ENCODE measurements at regions not wholly inside any gene's neighbourhood (a gene's known extent, or its start where the extent isn't known, plus 50 kb on each side); places are given as distances from the start of the nearest gene placed in this dataset.

DNA sequence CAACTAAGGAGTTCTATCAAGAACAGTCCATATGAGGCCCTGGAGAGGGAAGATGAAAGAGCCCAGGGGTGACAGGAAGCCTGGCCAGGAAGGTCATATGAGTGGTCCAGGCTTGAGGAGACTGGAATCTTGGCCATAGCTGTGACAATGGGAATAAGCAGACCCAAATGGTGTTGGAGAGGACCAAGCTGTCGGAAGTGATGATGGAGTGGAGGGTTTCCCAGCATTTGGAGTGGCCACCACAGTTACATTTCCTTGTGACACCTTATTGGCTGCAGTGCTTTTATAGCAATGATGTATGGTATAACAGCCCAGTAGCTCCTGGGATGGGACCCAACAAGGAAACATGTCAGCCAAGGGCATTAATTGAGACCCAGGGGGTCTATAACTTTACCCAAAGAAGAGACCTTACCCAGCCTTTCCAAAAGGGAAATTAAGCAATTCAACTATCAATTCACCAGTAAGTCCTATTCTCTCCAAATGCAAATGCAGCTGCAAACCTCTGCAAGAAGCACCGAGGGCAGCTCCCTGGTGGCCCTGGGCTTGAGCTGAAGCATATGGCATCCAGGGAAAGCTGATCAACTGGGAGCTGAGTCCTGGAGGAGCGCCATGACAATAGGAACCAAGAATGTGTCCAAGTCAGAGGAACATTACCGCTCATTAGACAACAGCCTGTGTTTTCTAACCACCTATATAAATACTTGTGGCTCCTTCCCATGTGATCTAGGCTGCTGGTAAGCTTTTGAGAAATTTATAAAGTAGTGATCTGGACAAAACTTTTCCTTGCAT, 219.4 kb downstream of the SOD2 start:
- no peaks in the 10 kb centered on the region for H3K36me3 ChIP-seq (ENCODE audit: control insufficient read depth in 2 of 2, extremely low read depth in 1 of 2, insufficient read depth in 2 of 2, low read length in 2 of 2)
- dilution Hi-C loops (cut with MboI; ENCODE audit: extremely low pct_ligation_motif_present, low sequenced_read_pairs): no loop called here
- no peaks in the 10 kb centered on the region for H3K79me2 ChIP-seq (ENCODE audit: control insufficient read depth, insufficient read depth, low read length)
- TF ChIP-seq, protein P1, sequence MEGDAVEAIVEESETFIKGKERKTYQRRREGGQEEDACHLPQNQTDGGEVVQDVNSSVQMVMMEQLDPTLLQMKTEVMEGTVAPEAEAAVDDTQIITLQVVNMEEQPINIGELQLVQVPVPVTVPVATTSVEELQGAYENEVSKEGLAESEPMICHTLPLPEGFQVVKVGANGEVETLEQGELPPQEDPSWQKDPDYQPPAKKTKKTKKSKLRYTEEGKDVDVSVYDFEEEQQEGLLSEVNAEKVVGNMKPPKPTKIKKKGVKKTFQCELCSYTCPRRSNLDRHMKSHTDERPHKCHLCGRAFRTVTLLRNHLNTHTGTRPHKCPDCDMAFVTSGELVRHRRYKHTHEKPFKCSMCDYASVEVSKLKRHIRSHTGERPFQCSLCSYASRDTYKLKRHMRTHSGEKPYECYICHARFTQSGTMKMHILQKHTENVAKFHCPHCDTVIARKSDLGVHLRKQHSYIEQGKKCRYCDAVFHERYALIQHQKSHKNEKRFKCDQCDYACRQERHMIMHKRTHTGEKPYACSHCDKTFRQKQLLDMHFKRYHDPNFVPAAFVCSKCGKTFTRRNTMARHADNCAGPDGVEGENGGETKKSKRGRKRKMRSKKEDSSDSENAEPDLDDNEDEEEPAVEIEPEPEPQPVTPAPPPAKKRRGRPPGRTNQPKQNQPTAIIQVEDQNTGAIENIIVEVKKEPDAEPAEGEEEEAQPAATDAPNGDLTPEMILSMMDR (optimal IDR thresholded peaks at IDR 0.05 in 1 of 3, IDR thresholded peaks at IDR 0.05 in 1 of 3, conservative IDR thresholded peaks at IDR 0.05 in 1 of 3; ENCODE audit: extremely low read depth in 1 of 3, insufficient read depth in 2 of 3, low read length in 3 of 3): no peak
- H3K27me3 ChIP-seq (ENCODE audit: control insufficient read depth, extremely low read depth, insufficient read depth, low read length): no peaks in the 10 kb centered on the region
- H3K9ac ChIP-seq (ENCODE audit: control insufficient read depth, extremely low read depth, insufficient read depth, low read length): no peak overlapping the region
- H3K4me2 ChIP-seq (ENCODE audit: control insufficient read depth, extremely low read depth, insufficient read depth, low read depth, low read length): no peak overlapping the region
- H3K27ac ChIP-seq (ENCODE audit: control insufficient read depth, insufficient read depth, low read length): no peak overlapping the region
- H3K4me1 ChIP-seq (ENCODE audit: control insufficient read depth, extremely low read depth, insufficient read depth, low read length): no peaks in the 10 kb centered on the region
- H3K9me3 ChIP-seq (ENCODE audit: control insufficient read depth, low read depth, low read length): no peaks in the 10 kb centered on the region
- no peaks in the 10 kb centered on the region for H4K20me1 ChIP-seq (ENCODE audit: control insufficient read depth, extremely low read depth, insufficient read depth, low read length)
- no peaks in the 10 kb centered on the region for H3K9me1 ChIP-seq (ENCODE audit: control insufficient read depth, extremely low read depth, insufficient read depth, low read length)
- H2AFZ ChIP-seq (ENCODE audit: control insufficient read depth, low read length): no peak overlapping the region
- DNase-seq (ENCODE audit: low read depth, low spot score) (no peak), FAIRE-seq (no peak)
- no peak overlapping the region for H3K4me3 ChIP-seq (ENCODE audit: control insufficient read depth in 2 of 3, extremely low read depth in 1 of 3, insufficient read depth in 2 of 3, low read depth in 1 of 3, low read length in 3 of 3)

DNA sequence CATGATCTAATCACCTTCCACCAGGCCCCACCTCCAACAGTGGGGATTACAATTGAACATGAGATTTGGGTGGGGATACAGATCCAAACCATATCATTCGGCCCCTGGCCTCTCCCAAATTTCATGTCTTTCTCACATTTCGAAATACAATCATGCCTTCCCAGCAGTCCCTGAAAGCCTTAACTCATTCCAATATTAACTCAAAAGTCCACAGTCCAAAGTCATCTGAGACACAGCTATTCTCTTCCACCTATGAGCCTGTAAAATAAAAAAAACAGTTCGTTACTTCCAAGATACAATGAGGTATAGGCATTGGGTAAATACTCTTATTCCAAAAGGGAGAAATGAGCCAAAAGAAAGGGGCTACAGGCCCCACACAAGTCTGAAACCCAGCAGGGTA, 222.6 kb downstream of the SOD2 start:
- TF ChIP-seq, protein P1 (optimal IDR thresholded peaks at IDR 0.05 in 1 of 3, IDR thresholded peaks at IDR 0.05 in 1 of 3, conservative IDR thresholded peaks at IDR 0.05 in 1 of 3; ENCODE audit: extremely low read depth in 1 of 3, insufficient read depth in 2 of 3, low read length in 3 of 3): no peak
- no peak for TF ChIP-seq EZH2 (IDR thresholded peaks at IDR 0.05; ENCODE audit: low read length)
- H2AFZ ChIP-seq (ENCODE audit: control insufficient read depth, low read length): no peak overlapping the region
- no peak overlapping the region for H3K4me2 ChIP-seq (ENCODE audit: control insufficient read depth, extremely low read depth, insufficient read depth, low read depth, low read length)
- H3K36me3 ChIP-seq (ENCODE audit: control insufficient read depth in 2 of 2, extremely low read depth in 1 of 2, insufficient read depth in 2 of 2, low read length in 2 of 2): no peaks in the 10 kb centered on the region
- no peak for DNase-seq (ENCODE audit: low read depth, low spot score)
- no peak overlapping the region for H3K9ac ChIP-seq (ENCODE audit: control insufficient read depth, extremely low read depth, insufficient read depth, low read length)
- H3K9me3 ChIP-seq (ENCODE audit: control insufficient read depth, low read depth, low read length): no peaks in the 10 kb centered on the region
- no peaks in the 10 kb centered on the region for H3K4me1 ChIP-seq (ENCODE audit: control insufficient read depth, extremely low read depth, insufficient read depth, low read length)
- no peak overlapping the region for H3K27ac ChIP-seq (ENCODE audit: control insufficient read depth, insufficient read depth, low read length)
- FAIRE-seq: no peak
- H3K9me1 ChIP-seq (ENCODE audit: control insufficient read depth, extremely low read depth, insufficient read depth, low read length): no peaks in the 10 kb centered on the region
- no peaks in the 10 kb centered on the region for H3K27me3 ChIP-seq (ENCODE audit: control insufficient read depth, extremely low read depth, insufficient read depth, low read length)
- dilution Hi-C loops (cut with MboI; ENCODE audit: extremely low pct_ligation_motif_present, low sequenced_read_pairs): no loop called here
- H3K4me3 ChIP-seq (ENCODE audit: control insufficient read depth in 2 of 3, extremely low read depth in 1 of 3, insufficient read depth in 2 of 3, low read depth in 1 of 3, low read length in 3 of 3): no peak overlapping the region
- H3K79me2 ChIP-seq (ENCODE audit: control insufficient read depth, insufficient read depth, low read length): no peaks in the 10 kb centered on the region
- no peaks in the 10 kb centered on the region for H4K20me1 ChIP-seq (ENCODE audit: control insufficient read depth, extremely low read depth, insufficient read depth, low read length)

All from keratinocyte (primary cell).